A673 (cell line): ENCODE measurements at regions not wholly inside any gene's neighbourhood (a gene's known extent, or its start where the extent isn't known, plus 50 kb on each side); places are given as distances from the start of the nearest gene placed in this dataset.

ENCODE experiments used
- CTCF ChIP-seq: fragments of 300-800, 200-600 bp; sonication (generic); conservative IDR thresholded peaks from 2 replicates; pipeline ENCODE4 v1.5.1; 2017; ENCODE audit warnings: low read depth, mild to moderate bottlenecking, antibody characterized with exemption, low read length, moderate library complexity, mixed read lengths
- EZH2 ChIP-seq: fragments of 200-600 bp; sonication (generic); IDR thresholded peaks from 2 replicates; pipeline ENCODE4 v1.6.1; 2017; ENCODE audit warnings: borderline replicate concordance, low read depth, mild to moderate bottlenecking, mixed read lengths, antibody characterized with exemption, low read length; ENCODE audit not compliant: poor library complexity, severe bottlenecking

GRCh38 chr17:79251824-79252223 is 177.2 kb downstream of the ENGASE start:
- no peak for TF ChIP-seq CTCF
- TF ChIP-seq EZH2: no peak
